ENCODE measurements at regions not wholly inside any gene's neighbourhood (a gene's known extent, or its start where the extent isn't known, plus 50 kb on each side); places are given as distances from the start of the nearest gene placed in this dataset.

- TF ChIP-seq CTCF (IDR thresholded peaks at IDR 0.05): no peak
- TF ChIP-seq POLR2A (IDR thresholded peaks at IDR 0.05): no peak
- no peak for TF ChIP-seq POLR2AphosphoS5 (IDR thresholded peaks at IDR 0.05)
Observed at GRCh38 chr11:15483205-15483604, 368.5 kb downstream of the INSC start.
